ENCODE measurements at regions not wholly inside any gene's neighbourhood (a gene's known extent, or its start where the extent isn't known, plus 50 kb on each side); places are given as distances from the start of the nearest gene placed in this dataset.

DNA sequence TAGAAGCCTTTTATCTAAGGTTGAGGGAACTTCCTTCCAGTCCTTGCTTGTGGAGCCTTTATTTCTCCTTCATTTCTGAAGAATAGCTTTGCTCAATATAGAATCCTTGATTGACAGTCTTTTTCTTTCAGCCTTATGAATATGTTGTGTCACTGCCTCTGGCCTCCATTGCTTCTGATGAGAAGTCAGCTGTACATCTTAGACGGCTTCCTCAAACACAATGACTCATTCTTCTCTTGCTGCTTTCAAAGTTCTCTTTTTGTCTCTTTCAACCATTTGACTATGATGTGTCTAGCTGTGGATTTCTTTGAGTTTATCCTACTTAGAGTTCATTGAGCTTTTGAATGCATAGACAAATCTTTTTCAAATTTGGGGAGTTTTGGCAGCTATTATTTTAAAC is 893.2 kb downstream of the BRD1 start:
- ATAC-seq (ENCODE audit: low FRiP score) (no peak), DNase-seq (ENCODE audit: low spot score) (no peak)
- TF ChIP-seq, protein P1, sequence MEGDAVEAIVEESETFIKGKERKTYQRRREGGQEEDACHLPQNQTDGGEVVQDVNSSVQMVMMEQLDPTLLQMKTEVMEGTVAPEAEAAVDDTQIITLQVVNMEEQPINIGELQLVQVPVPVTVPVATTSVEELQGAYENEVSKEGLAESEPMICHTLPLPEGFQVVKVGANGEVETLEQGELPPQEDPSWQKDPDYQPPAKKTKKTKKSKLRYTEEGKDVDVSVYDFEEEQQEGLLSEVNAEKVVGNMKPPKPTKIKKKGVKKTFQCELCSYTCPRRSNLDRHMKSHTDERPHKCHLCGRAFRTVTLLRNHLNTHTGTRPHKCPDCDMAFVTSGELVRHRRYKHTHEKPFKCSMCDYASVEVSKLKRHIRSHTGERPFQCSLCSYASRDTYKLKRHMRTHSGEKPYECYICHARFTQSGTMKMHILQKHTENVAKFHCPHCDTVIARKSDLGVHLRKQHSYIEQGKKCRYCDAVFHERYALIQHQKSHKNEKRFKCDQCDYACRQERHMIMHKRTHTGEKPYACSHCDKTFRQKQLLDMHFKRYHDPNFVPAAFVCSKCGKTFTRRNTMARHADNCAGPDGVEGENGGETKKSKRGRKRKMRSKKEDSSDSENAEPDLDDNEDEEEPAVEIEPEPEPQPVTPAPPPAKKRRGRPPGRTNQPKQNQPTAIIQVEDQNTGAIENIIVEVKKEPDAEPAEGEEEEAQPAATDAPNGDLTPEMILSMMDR (IDR thresholded peaks at IDR 0.05) = no peak

DNA sequence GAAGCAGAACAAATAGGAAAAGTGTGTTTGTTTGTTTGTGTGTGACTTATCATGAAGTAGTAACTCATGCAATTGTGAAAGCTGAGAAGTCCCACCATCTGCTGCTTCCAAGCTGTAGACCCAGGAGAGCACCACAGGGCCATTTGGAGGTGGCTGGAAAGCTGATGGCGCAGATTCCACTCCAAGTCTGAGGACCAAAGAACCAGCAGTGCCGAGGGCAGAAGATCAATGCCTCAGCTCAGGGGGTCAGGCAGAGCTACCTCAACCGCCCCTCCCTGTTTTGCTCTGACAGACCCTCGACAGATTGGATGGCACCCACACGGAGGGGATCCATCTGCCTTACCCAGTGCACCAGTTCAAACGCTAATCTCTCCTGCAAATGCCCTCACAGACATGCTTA is 896.2 kb downstream of the BRD1 start:
- DNase-seq (ENCODE audit: low spot score) = no peak

DNA sequence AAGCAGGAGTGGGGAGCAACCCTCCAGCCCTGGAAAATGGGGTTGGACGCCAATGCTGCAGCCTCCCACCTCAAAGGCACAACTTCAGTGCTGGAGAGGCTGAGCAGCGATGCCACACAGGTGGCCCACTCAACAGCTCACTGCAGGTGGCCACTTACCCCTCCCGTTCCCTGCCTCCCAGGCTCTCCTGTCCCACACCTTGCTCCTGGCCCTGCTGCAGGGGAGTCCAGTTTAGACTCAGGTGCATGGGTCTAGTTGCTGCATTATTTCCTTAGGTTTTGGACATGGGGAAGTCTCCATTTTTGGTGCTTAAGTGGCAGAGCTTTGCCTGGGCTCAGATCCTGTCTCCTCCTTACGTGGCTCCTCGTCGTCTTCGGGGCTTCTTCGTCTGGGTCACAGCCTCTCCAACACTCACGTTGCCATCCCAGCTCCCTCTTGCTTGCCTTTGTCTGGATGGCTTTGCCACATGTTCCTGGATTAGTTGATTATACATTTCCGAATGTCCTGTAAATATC is 898.3 kb downstream of the BRD1 start:
- ATAC-seq (ENCODE audit: low FRiP score) (no peak), DNase-seq (ENCODE audit: low spot score) (no peak)
- TF ChIP-seq, protein P1 (IDR thresholded peaks at IDR 0.05) = no peak

More for the DNA sequence above, 896.2 kb downstream of the BRD1 start:
- TF ChIP-seq, protein P1 (IDR thresholded peaks at IDR 0.05) = no peak
- no peak for ATAC-seq (ENCODE audit: low FRiP score)

DNA sequence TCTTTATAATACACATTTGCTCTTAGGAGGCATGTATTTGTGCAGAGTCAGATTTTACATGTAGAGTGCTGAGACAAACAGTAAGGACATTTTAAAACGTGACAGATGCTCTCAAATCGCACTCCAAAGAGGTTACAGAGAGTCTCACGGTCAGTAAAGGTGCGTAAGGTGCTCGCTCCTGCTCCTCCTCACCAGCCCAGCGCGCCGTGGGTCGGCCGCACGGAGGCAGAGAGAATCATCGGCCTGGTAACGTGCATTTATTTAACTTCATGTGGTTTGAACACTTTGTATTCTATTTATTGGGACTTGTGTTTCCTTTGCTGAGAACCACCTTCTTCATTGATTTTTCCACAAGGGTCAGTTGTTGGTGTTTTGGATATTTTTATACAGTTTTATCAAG is 900.1 kb downstream of the BRD1 start:
- TF ChIP-seq, protein P1 (IDR thresholded peaks at IDR 0.05) = no peak
- ATAC-seq (ENCODE audit: low FRiP score) (no peak), DNase-seq (ENCODE audit: low spot score) (no peak)

DNA sequence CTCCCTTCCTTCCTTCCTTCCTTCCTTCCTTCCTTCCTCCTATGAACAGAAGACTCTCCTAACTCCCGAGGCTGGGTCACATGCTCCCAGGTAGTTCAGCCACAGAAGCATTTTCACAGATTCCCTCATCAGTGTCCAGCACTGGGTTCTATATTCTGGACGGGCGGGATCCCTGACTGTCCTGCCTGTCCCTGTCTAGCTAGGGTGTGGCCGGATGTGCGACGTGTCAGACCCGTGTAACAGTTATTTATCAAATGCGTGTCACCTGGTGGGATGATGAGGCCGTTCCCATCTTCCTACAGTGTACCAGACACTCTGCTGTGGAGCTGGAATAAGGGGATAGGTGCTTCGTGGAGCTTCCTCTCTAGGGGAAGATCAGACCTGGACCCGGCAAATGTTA is 901.0 kb downstream of the BRD1 start:
- TF ChIP-seq, protein P1 (IDR thresholded peaks at IDR 0.05) = no peak
- ATAC-seq (ENCODE audit: low FRiP score) (no peak), DNase-seq (ENCODE audit: low spot score) (no peak)

DNA sequence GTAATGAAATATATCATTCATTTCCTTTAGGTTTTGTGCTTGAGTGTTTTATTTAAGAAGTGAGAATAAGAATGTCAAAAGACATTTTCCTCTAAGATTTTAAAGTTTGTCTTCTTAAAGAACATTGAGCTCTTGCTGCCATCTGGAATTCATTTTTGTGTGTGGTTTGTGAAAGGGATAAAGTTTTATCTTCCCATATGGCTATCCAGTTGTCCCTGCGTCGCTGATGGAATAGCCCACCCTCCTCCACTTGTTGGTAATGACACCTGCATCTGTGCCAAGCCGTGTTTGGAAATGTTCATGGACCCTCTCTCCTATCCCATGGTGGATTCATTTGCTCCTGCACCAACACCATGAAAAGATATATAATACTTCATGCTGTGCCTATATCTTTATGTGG is 901.5 kb downstream of the BRD1 start:
- DNase-seq (ENCODE audit: low spot score) (no peak), ATAC-seq (ENCODE audit: low FRiP score) (no peak)
- TF ChIP-seq, protein P1 (IDR thresholded peaks at IDR 0.05) = no peak

DNA sequence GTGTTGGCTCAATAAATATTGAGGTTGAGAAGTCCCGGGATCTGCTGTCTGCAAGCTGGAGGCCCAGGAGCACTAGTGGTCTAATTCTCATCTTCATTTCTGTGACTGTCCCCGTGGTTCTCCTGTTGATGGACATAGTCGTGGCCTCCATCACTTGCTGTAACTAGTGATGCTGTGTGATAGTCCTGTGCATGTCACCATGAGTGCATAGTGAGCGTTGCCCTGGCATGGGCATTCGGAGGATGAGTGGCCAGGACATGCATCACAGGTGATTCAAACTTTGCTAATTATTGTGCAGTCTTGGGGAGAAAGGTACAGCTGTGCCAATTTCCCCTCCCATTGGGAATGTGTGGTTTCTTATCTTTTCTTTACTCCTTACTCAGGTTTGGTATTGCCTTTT is 902.2 kb downstream of the BRD1 start:
- TF ChIP-seq, protein P1 (IDR thresholded peaks at IDR 0.05) = no peak
- DNase-seq (ENCODE audit: low spot score) = no peak
- ATAC-seq (ENCODE audit: low FRiP score) = no peak

All from omental fat pad (tissue), 3 donors.